ENCODE measurements at regions not wholly inside any gene's neighbourhood (a gene's known extent, or its start where the extent isn't known, plus 50 kb on each side); places are given as distances from the start of the nearest gene placed in this dataset.
"Not testable (repeated sequence)": the region's sequence is repeated elsewhere in the genome, so short reads cannot be mapped to it uniquely, and the experiment has no call there.

DNA sequence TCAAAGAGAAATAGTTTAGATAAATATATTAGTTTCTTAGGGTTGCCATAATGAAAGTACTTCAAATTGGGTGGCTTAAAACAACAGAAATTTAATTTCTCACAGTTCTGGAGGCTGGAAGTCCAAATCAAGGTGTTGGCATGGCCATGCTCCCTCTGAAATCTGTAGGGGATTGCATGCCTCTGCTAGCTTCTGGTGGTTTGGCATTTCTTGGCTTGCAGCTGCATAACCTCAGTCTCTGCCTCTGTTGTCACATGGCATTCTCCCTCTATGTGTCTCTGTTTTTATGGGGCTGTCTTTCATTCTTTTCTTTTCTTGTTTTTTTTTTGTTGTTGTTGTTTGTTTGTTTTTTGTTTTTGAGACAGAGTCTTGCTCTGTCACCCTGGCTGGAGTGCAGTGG lies 132.7 kb downstream of the NRN1 start:
- H2BK120ac ChIP-seq (ENCODE audit: low read depth, low read length); H3K4me2 ChIP-seq (ENCODE audit: insufficient read depth, low read length, poor library complexity, severe bottlenecking); H4K91ac ChIP-seq (ENCODE audit: low read depth, low read length, poor library complexity); H3K4ac ChIP-seq (ENCODE audit: low read length); DNase-seq (ENCODE audit: low spot score); H3K27ac ChIP-seq (replicated peaks; ENCODE audit: low read length); H3K14ac ChIP-seq (ENCODE audit: low read length); H2BK5ac ChIP-seq (ENCODE audit: low read length); H2BK15ac ChIP-seq (ENCODE audit: low read length); H3K23ac ChIP-seq (ENCODE audit: low read depth, low read length, poor library complexity); H3K9me3 ChIP-seq (replicated peaks in 1 of 2; ENCODE audit: control insufficient read depth in 2 of 2, insufficient read depth in 1 of 2, low read depth in 1 of 2, low read length in 2 of 2); H3K4me1 ChIP-seq (ENCODE audit: control insufficient read depth in 2 of 2, insufficient read depth in 1 of 2, low read depth in 1 of 2, low read length in 2 of 2); H3K36me3 ChIP-seq (replicated peaks in 1 of 2; ENCODE audit: control insufficient read depth in 2 of 2, insufficient read depth in 2 of 2, low read length in 2 of 2); H3K79me1 ChIP-seq (ENCODE audit: low read depth, low read length); H3K27me3 ChIP-seq (ENCODE audit: control insufficient read depth in 3 of 3, insufficient read depth in 3 of 3, low read depth in 1 of 3, low read length in 3 of 3); H2BK12ac ChIP-seq (ENCODE audit: low read length); H3K18ac ChIP-seq (ENCODE audit: low read length); H2AK5ac ChIP-seq (ENCODE audit: low read depth, low read length); H4K8ac ChIP-seq (ENCODE audit: low read depth, low read length); H3K9ac ChIP-seq (ENCODE audit: low read depth, low read length, poor library complexity); H3K4me3 ChIP-seq (ENCODE audit: low read length in 2 of 2); H2AFZ ChIP-seq (ENCODE audit: low read length): not testable (repeated sequence)

DNA sequence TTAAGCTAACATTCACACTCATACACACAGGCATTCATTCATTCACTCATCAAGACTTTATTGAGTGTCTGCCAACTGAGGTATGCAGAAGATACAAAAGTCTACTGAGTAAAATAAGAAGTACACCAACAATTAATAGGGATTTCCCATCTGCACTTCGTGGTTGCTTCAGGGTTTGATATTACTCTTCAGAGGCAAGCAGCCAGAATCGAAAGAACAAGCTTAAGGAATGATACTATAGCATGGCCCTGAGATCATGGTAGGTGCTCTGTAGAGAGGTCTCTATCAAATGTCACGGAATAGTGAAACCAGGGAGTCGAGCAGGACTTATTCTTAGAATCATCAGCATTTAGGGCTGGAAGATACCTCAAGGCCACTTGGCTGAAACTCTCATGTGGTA lies 135.4 kb downstream of the NRN1 start:
- H3K36me3 ChIP-seq (replicated peaks in 1 of 2; ENCODE audit: control insufficient read depth in 2 of 2, insufficient read depth in 2 of 2, low read length in 2 of 2): no peaks in the 10 kb centered on the region
- H2AFZ ChIP-seq (ENCODE audit: low read length): no peak overlapping the region
- H4K8ac ChIP-seq (ENCODE audit: low read depth, low read length): no peak overlapping the region
- H3K4ac ChIP-seq (ENCODE audit: low read length): no peak overlapping the region
- no peak overlapping the region for H3K4me2 ChIP-seq (ENCODE audit: insufficient read depth, low read length, poor library complexity, severe bottlenecking)
- H2BK120ac ChIP-seq (ENCODE audit: low read depth, low read length): no peak overlapping the region
- H2BK15ac ChIP-seq (ENCODE audit: low read length): no peak overlapping the region
- H2BK12ac ChIP-seq (ENCODE audit: low read length): no peak overlapping the region
- no peak overlapping the region for H3K18ac ChIP-seq (ENCODE audit: low read length)
- H3K23ac ChIP-seq (ENCODE audit: low read depth, low read length, poor library complexity): no peak overlapping the region
- no peak overlapping the region for H2BK5ac ChIP-seq (ENCODE audit: low read length)
- H3K9me3 ChIP-seq (replicated peaks in 1 of 2; ENCODE audit: control insufficient read depth in 2 of 2, insufficient read depth in 1 of 2, low read depth in 1 of 2, low read length in 2 of 2): no peaks in the 10 kb centered on the region
- no peak overlapping the region for H4K91ac ChIP-seq (ENCODE audit: low read depth, low read length, poor library complexity)
- H3K9ac ChIP-seq (ENCODE audit: low read depth, low read length, poor library complexity): no peak overlapping the region
- no peaks in the 10 kb centered on the region for H3K27me3 ChIP-seq (ENCODE audit: control insufficient read depth in 3 of 3, insufficient read depth in 3 of 3, low read depth in 1 of 3, low read length in 3 of 3)
- no peak for DNase-seq (ENCODE audit: low spot score)
- no peak overlapping the region for H3K27ac ChIP-seq (replicated peaks; ENCODE audit: low read length)
- H3K79me1 ChIP-seq (ENCODE audit: low read depth, low read length): no peaks in the 10 kb centered on the region
- H2AK5ac ChIP-seq (ENCODE audit: low read depth, low read length): no peak overlapping the region
- WGBS, 2 donors (ENCODE audit: extremely low coverage in 2 of 2, insufficient read length in 2 of 2, insufficient replicate concordance in 1 of 2): no CpG with 5 or more reads among the region's 4 CpGs
- no peak overlapping the region for H3K14ac ChIP-seq (ENCODE audit: low read length)
- no peak overlapping the region for H3K4me3 ChIP-seq (ENCODE audit: low read length in 2 of 2)
- H3K4me1 ChIP-seq (ENCODE audit: control insufficient read depth in 2 of 2, insufficient read depth in 1 of 2, low read depth in 1 of 2, low read length in 2 of 2): peaks cover 0 to 5% of the 10 kb centered on the region in 2 donors

DNA sequence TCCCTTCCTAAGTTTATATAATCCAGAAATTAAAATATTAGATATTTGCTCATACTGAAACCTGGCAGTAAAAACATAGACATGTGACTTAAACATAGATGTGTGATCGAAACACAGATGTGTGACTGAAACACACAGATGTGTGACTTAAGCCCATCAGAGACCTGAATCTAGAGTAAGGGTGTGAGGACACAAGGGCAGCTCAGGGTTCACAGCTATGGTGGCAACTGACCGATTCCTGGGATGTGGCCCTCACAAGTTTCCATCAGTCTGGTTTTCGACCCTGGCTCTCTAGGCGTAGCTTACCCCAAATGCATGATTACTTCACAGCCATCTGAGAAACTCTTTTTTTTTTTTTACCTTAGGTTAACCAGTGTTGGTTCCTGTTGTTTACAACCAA lies 137.0 kb downstream of the NRN1 start:
- DNase-seq (ENCODE audit: low spot score): no peak
- Histone ChIP-seq H3K4ac (ENCODE audit: low read length) (no peak overlapping the region), H4K8ac (ENCODE audit: low read depth, low read length) (no peak overlapping the region), H2BK15ac (ENCODE audit: low read length) (no peak overlapping the region), H3K27ac (replicated peaks; ENCODE audit: low read length) (no peak overlapping the region), H2AFZ (ENCODE audit: low read length) (no peak overlapping the region), H3K9ac (ENCODE audit: low read depth, low read length, poor library complexity) (no peak overlapping the region), H3K79me1 (ENCODE audit: low read depth, low read length) (no peaks in the 10 kb centered on the region), H2BK120ac (ENCODE audit: low read depth, low read length) (no peak overlapping the region), H3K4me2 (ENCODE audit: insufficient read depth, low read length, poor library complexity, severe bottlenecking) (no peak overlapping the region), H2BK5ac (ENCODE audit: low read length) (no peak overlapping the region), H4K91ac (ENCODE audit: low read depth, low read length, poor library complexity) (no peak overlapping the region), H3K18ac (ENCODE audit: low read length) (no peak overlapping the region), H3K4me3 (ENCODE audit: low read length in 2 of 2) (no peak overlapping the region), H3K14ac (ENCODE audit: low read length) (no peak overlapping the region), H3K23ac (ENCODE audit: low read depth, low read length, poor library complexity) (no peak overlapping the region), H2BK12ac (ENCODE audit: low read length) (no peak overlapping the region), H2AK5ac (ENCODE audit: low read depth, low read length) (no peak overlapping the region), H3K9me3 (replicated peaks in 1 of 2; ENCODE audit: control insufficient read depth in 2 of 2, insufficient read depth in 1 of 2, low read depth in 1 of 2, low read length in 2 of 2) (no peaks in the 10 kb centered on the region), H3K4me1 (ENCODE audit: control insufficient read depth in 2 of 2, insufficient read depth in 1 of 2, low read depth in 1 of 2, low read length in 2 of 2) (peaks cover 0 to 5% of the 10 kb centered on the region in 2 donors), H3K27me3 (ENCODE audit: control insufficient read depth in 3 of 3, insufficient read depth in 3 of 3, low read depth in 1 of 3, low read length in 3 of 3) (no peaks in the 10 kb centered on the region), H3K36me3 (replicated peaks in 1 of 2; ENCODE audit: control insufficient read depth in 2 of 2, insufficient read depth in 2 of 2, low read length in 2 of 2) (no peaks in the 10 kb centered on the region)
- WGBS, 2 donors (ENCODE audit: extremely low coverage in 2 of 2, insufficient read length in 2 of 2, insufficient replicate concordance in 1 of 2): no CpG with 5 or more reads among the region's 4 CpGs

DNA sequence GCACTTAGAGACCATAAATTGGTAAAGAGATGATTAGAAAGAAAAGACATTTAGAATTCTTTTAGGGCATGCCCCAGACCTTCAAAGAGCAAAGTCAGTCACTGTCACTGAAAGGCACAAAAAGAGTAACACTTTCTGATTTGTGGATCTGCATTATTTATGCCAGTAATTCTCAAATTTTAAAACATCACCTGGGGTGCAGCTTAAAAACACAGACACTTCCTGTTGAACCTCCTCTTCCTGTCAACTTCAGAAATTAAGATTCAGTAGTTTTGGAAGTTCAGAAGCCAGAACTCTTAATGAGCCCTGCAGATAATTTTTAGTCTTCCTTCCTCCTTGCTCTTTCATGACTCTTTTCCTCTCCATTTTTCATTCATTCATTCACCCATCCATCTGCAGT lies 137.5 kb downstream of the NRN1 start:
- no peak overlapping the region for H3K4ac ChIP-seq (ENCODE audit: low read length)
- DNase-seq (ENCODE audit: low spot score): no peak
- H2AK5ac ChIP-seq (ENCODE audit: low read depth, low read length): no peak overlapping the region
- peaks cover 0 to 5% of the 10 kb centered on the region in 2 donors for H3K4me1 ChIP-seq (ENCODE audit: control insufficient read depth in 2 of 2, insufficient read depth in 1 of 2, low read depth in 1 of 2, low read length in 2 of 2)
- no peaks in the 10 kb centered on the region for H3K27me3 ChIP-seq (ENCODE audit: control insufficient read depth in 3 of 3, insufficient read depth in 3 of 3, low read depth in 1 of 3, low read length in 3 of 3)
- H3K14ac ChIP-seq (ENCODE audit: low read length): no peak overlapping the region
- no peak overlapping the region for H2AFZ ChIP-seq (ENCODE audit: low read length)
- no peaks in the 10 kb centered on the region for H3K79me1 ChIP-seq (ENCODE audit: low read depth, low read length)
- no peak overlapping the region for H2BK12ac ChIP-seq (ENCODE audit: low read length)
- no peak overlapping the region for H3K18ac ChIP-seq (ENCODE audit: low read length)
- H3K36me3 ChIP-seq (replicated peaks in 1 of 2; ENCODE audit: control insufficient read depth in 2 of 2, insufficient read depth in 2 of 2, low read length in 2 of 2): no peaks in the 10 kb centered on the region
- H2BK5ac ChIP-seq (ENCODE audit: low read length): no peak overlapping the region
- no peak overlapping the region for H3K4me3 ChIP-seq (ENCODE audit: low read length in 2 of 2)
- H3K4me2 ChIP-seq (ENCODE audit: insufficient read depth, low read length, poor library complexity, severe bottlenecking): no peak overlapping the region
- H3K23ac ChIP-seq (ENCODE audit: low read depth, low read length, poor library complexity): no peak overlapping the region
- no peak overlapping the region for H3K9ac ChIP-seq (ENCODE audit: low read depth, low read length, poor library complexity)
- H2BK120ac ChIP-seq (ENCODE audit: low read depth, low read length): no peak overlapping the region
- no peak overlapping the region for H3K27ac ChIP-seq (replicated peaks; ENCODE audit: low read length)
- H3K9me3 ChIP-seq (replicated peaks in 1 of 2; ENCODE audit: control insufficient read depth in 2 of 2, insufficient read depth in 1 of 2, low read depth in 1 of 2, low read length in 2 of 2): no peaks in the 10 kb centered on the region
- no peak overlapping the region for H4K91ac ChIP-seq (ENCODE audit: low read depth, low read length, poor library complexity)
- H2BK15ac ChIP-seq (ENCODE audit: low read length): no peak overlapping the region
- no peak overlapping the region for H4K8ac ChIP-seq (ENCODE audit: low read depth, low read length)

All from neuronal stem cell (in vitro differentiated cells).